HEK293 (cell line): ENCODE measurements at regions not wholly inside any gene's neighbourhood (a gene's known extent, or its start where the extent isn't known, plus 50 kb on each side); places are given as distances from the start of the nearest gene placed in this dataset.
A peak's percentile ranks its signal among the peaks of the same experiment; 100 is the strongest.

Source experiments
- CTCF ChIA-PET: fragments of 350-600 bp; formaldehyde crosslinking; extraction: SDS; loops from one replicate; lab custom pipeline; 2021; ENCODE audit warnings: antibody characterized with exemption; lab: Yijun Ruan, JAX
- POLR2A ChIA-PET: fragments of 300-600 bp; formaldehyde crosslinking; extraction: SDS; loops from one replicate; lab custom pipeline; 2020; ENCODE audit warnings: antibody characterized with exemption, inconsistent platforms; lab: Yijun Ruan, JAX
- H3K27ac ChIP-seq: fragments of 200-500 bp; sonication (Bioruptor generic); 2 replicates; pipeline ENCODE4 v1.5.1; 2014; ENCODE audit warnings: low read depth, low read length, control low read depth, inconsistent platforms; ENCODE audit errors: extremely low read depth
- H3K36me3 ChIP-seq, 2 experiments: fragments of 200-500 bp in 1 of 2; sonication (Bioruptor generic) in 1 of 2; 1 replicate in 1 of 2; 2 replicates in 1 of 2; pipeline ENCODE4 v1.5.1; 2014 to 2017; ENCODE audit warnings: inconsistent platforms in 2 of 2, low read length in 2 of 2; ENCODE audit not compliant: control insufficient read depth in 2 of 2, insufficient read depth in 1 of 2
- H3K4me1 ChIP-seq: fragments of 200-500 bp; sonication (Bioruptor generic); 2 replicates; pipeline ENCODE4 v1.5.1; 2014; ENCODE audit warnings: mild to moderate bottlenecking, low read length, inconsistent platforms; ENCODE audit not compliant: control insufficient read depth, insufficient read depth
- H3K4me3 ChIP-seq: 2 replicates; pipeline ENCODE4 v1.5.1; 2011; ENCODE audit warnings: low read depth, mild to moderate bottlenecking, control low read depth, low read length, moderate library complexity
- H3K9me3 ChIP-seq: fragments of 200-500 bp; sonication (Bioruptor generic); 2 replicates; pipeline ENCODE4 v1.5.1; 2014; ENCODE audit warnings: low read depth, low read length, inconsistent platforms; ENCODE audit not compliant: control insufficient read depth, insufficient read depth
- FEZF1 ChIP-seq: fragments of 450-650 bp; formaldehyde crosslinking; IDR thresholded peaks from 2 replicates; pipeline ENCODE4 v1.5.1; 2016; ENCODE audit warnings: missing biosample characterization, missing genetic modification characterization
- INSM2 ChIP-seq: fragments of 450-650 bp; formaldehyde crosslinking; IDR thresholded peaks from 2 replicates; pipeline ENCODE4 v1.5.1; 2016; ENCODE audit warnings: missing biosample characterization, missing genetic modification characterization
- KLF17 ChIP-seq: fragments of 450-650 bp; formaldehyde crosslinking; IDR thresholded peaks from 2 replicates; pipeline ENCODE4 v1.5.1; 2016; ENCODE audit warnings: missing biosample characterization, missing genetic modification characterization
- OVOL3 ChIP-seq: fragments of 450-650 bp; formaldehyde crosslinking; IDR thresholded peaks from 2 replicates; pipeline ENCODE4 v1.5.1; 2016; ENCODE audit warnings: missing biosample characterization, missing genetic modification characterization
- SCRT2 ChIP-seq: fragments of 450-650 bp; formaldehyde crosslinking; IDR thresholded peaks from 2 replicates; pipeline ENCODE4 v1.5.1; 2016; ENCODE audit warnings: missing biosample characterization, missing genetic modification characterization
- TCF7L2 ChIP-seq: IDR thresholded peaks from 2 replicates; pipeline ENCODE4 v1.6.1; 2011; ENCODE audit warnings: low read depth, mild to moderate bottlenecking, inconsistent platforms, low read length, moderate library complexity, borderline replicate concordance
- ZFP69B ChIP-seq: fragments of 450-650 bp; formaldehyde crosslinking; IDR thresholded peaks from 2 replicates; pipeline ENCODE4 v1.5.1; 2016; ENCODE audit warnings: missing biosample characterization, missing genetic modification characterization
- ZNF16 ChIP-seq: fragments of 450-650 bp; formaldehyde crosslinking; IDR thresholded peaks from 2 replicates; pipeline ENCODE4 v1.5.1; 2016; ENCODE audit warnings: low read depth, missing biosample characterization, missing genetic modification characterization
- ZNF221 ChIP-seq: fragments of 450-650 bp; formaldehyde crosslinking; IDR thresholded peaks from 2 replicates; pipeline ENCODE4 v1.5.1; 2017; ENCODE audit warnings: missing biosample characterization, missing genetic modification characterization, borderline replicate concordance
- ZNF292 ChIP-seq: fragments of 450-650 bp; formaldehyde crosslinking; IDR thresholded peaks from 2 replicates; pipeline ENCODE4 v1.5.1; 2016; ENCODE audit warnings: low read depth, missing biosample characterization, missing genetic modification characterization, borderline replicate concordance
- ZNF391 ChIP-seq: fragments of 450-650 bp; formaldehyde crosslinking; IDR thresholded peaks from 2 replicates; pipeline ENCODE4 v1.5.1; 2016; ENCODE audit warnings: low read depth, missing biosample characterization, missing genetic modification characterization, borderline replicate concordance
- ZNF404 ChIP-seq: fragments of 450-650 bp; formaldehyde crosslinking; IDR thresholded peaks from 2 replicates; pipeline ENCODE4 v1.5.1; 2017; ENCODE audit warnings: missing biosample characterization, missing genetic modification characterization
- ZNF530 ChIP-seq: fragments of 450-650 bp; formaldehyde crosslinking; IDR thresholded peaks from 2 replicates; pipeline ENCODE4 v1.5.1; 2016; ENCODE audit warnings: low read depth, missing biosample characterization, missing genetic modification characterization
- TF ChIP-seq, protein P1 (sequence below): sonication (generic); formaldehyde crosslinking; IDR thresholded peaks from 2 replicates; pipeline ENCODE4 v1.8.1; 2022; ENCODE audit warnings: mild to moderate bottlenecking, moderate library complexity, missing genetic modification reagents
- TF ChIP-seq, protein P2 (sequence below): fragments of 450-650 bp; formaldehyde crosslinking; IDR thresholded peaks from 2 replicates; pipeline ENCODE4 v1.5.1; 2017; ENCODE audit warnings: missing biosample characterization, missing genetic modification characterization
- TF ChIP-seq, protein P3 (sequence below): fragments of 450-650 bp; formaldehyde crosslinking; IDR thresholded peaks from 2 replicates; pipeline ENCODE4 v1.5.1; 2016; ENCODE audit warnings: missing biosample characterization, missing genetic modification characterization

- TF ChIP-seq, protein P1, sequence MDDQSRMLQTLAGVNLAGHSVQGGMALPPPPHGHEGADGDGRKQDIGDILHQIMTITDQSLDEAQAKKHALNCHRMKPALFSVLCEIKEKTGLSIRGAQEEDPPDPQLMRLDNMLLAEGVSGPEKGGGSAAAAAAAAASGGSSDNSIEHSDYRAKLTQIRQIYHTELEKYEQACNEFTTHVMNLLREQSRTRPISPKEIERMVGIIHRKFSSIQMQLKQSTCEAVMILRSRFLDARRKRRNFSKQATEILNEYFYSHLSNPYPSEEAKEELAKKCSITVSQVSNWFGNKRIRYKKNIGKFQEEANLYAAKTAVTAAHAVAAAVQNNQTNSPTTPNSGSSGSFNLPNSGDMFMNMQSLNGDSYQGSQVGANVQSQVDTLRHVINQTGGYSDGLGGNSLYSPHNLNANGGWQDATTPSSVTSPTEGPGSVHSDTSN = no peak
- TF ChIP-seq TCF7L2 = no peak
- no peak for TF ChIP-seq ZNF16 (tag by site-specific recombination)
- TF ChIP-seq, protein P2, sequence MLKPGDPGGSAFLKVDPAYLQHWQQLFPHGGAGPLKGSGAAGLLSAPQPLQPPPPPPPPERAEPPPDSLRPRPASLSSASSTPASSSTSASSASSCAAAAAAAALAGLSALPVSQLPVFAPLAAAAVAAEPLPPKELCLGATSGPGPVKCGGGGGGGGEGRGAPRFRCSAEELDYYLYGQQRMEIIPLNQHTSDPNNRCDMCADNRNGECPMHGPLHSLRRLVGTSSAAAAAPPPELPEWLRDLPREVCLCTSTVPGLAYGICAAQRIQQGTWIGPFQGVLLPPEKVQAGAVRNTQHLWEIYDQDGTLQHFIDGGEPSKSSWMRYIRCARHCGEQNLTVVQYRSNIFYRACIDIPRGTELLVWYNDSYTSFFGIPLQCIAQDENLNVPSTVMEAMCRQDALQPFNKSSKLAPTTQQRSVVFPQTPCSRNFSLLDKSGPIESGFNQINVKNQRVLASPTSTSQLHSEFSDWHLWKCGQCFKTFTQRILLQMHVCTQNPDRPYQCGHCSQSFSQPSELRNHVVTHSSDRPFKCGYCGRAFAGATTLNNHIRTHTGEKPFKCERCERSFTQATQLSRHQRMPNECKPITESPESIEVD (tag by site-specific recombination) = peak; percentile 59
- TF ChIP-seq FEZF1 (tag by site-specific recombination) = peak; percentile 84
- no peak for TF ChIP-seq SCRT2 (tag by site-specific recombination)
- no peak for TF ChIP-seq OVOL3
- TF ChIP-seq INSM2 = no peak
- no peak for TF ChIP-seq ZNF391
- TF ChIP-seq, protein P3, sequence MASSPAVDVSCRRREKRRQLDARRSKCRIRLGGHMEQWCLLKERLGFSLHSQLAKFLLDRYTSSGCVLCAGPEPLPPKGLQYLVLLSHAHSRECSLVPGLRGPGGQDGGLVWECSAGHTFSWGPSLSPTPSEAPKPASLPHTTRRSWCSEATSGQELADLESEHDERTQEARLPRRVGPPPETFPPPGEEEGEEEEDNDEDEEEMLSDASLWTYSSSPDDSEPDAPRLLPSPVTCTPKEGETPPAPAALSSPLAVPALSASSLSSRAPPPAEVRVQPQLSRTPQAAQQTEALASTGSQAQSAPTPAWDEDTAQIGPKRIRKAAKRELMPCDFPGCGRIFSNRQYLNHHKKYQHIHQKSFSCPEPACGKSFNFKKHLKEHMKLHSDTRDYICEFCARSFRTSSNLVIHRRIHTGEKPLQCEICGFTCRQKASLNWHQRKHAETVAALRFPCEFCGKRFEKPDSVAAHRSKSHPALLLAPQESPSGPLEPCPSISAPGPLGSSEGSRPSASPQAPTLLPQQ = 0 out of 2 replicates have a peak, but pooled peaks have one; percentile 17
Observed at GRCh38 chr6:21738180-21739094, 144.9 kb downstream of the SOX4 start (continued).

DNA sequence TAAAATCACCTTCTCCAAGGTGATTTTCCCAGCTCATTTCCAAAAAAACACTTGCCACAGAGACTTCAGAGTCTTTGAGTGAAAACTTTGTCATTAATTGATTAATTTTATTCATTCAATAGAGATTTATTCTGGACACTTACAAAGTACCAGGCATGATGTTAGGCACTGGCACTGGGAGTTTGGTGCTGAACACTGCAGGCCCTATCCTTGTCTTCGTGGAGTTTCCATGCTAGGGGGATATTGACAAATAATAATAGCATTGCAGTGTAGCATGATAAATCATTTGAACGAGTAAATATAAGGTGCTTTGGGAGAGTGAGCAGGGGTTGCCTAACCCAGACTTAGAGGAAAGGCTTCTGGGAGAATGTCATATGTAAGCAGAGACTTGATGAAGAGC is 145.7 kb downstream of the SOX4 start:
- H3K4me3 ChIP-seq = no peak overlapping the region
- CTCF ChIA-PET = interaction anchor here (0.6 to 1.3 kb wide), 5 partner anchors 26 to 485 kb away, joined by 3 to 9 read pairs (median 4); no protein-coding TSS in a partner anchor
- TF ChIP-seq, protein P2 (tag by site-specific recombination) = no peak
- no peak for TF ChIP-seq ZNF221 (tag by site-specific recombination)
- TF ChIP-seq ZFP69B (tag by site-specific recombination) = no peak
- TF ChIP-seq ZNF404 (tag by site-specific recombination) = no peak
- no peak for TF ChIP-seq KLF17
- TF ChIP-seq ZNF292 (tag by site-specific recombination) = no peak
- TF ChIP-seq ZNF530 (tag by site-specific recombination) = peak; percentile 91; the same call in 1 of the 2 replicates
- TF ChIP-seq, all 188 proteins: peak for 1
- peaks cover 49% of the 10 kb centered on the region for H3K4me1 ChIP-seq
- no peaks in the 10 kb centered on the region for H3K36me3 ChIP-seq
- POLR2A ChIA-PET = interaction anchor here (0.7 to 4.7 kb wide), 3 partner anchors 30 to 146 kb away, joined by 3 to 52 read pairs (median 5); partner anchors contain the start of gene SOX4
- no peaks in the 10 kb centered on the region for H3K9me3 ChIP-seq
- H3K27ac ChIP-seq = no peak overlapping the region; the same call in 1 of the 2 replicates
